ENCODE measurements at regions not wholly inside any gene's neighbourhood (a gene's known extent, or its start where the extent isn't known, plus 50 kb on each side); places are given as distances from the start of the nearest gene placed in this dataset.

GRCh38 chrX:149152941-149153340 is 352.2 kb downstream of the IDS start:
- no peak for DNase-seq (ENCODE audit: low read depth, low spot score)

DNA sequence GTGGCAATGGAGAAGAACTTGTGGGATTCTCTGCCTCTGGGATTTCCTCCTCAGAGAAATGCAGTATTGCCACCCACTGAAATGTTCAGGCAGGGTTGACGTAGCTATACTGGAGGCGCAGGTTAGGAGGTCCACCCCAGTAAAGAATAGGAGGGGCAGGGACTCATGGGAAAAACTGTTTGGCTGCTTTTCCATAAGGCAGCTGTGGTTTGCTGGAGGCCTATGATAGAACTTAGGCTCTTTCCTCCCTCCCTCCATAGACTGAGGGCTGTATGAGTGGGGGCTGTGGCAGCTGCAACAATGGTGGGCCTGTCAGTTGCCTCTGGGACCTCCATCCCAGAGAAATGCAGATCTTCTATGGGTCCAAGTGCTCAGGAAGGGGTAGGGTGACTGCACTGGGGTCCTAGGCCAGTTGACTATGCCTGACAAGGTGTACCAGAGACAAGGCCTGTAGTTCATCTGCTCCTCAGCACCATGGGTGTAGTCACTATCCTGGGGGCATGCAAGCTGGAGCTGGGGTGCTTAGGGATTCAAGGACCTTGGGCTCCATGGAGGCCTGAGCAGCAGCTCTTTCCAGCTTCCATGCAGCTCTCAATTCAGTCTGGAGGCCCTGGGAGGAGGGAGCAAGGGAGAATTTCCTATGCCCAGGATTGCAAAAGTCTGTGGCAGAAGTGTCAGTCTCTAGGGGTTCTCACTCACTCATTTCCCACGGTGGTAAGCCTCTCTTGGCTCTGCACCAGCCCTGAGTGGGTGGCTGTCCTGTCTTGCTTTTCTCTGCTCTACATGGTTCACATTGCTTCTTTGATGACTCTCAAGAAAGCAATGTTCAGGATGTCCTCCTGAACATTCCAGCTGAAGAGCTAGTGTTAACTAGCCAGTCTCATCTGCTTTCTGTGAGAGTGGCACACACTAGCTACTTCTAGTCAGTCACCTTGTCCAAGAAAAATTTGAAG is 353.0 kb downstream of the IDS start:
- DNase-seq (ENCODE audit: low read depth, low spot score): no peak

DNA sequence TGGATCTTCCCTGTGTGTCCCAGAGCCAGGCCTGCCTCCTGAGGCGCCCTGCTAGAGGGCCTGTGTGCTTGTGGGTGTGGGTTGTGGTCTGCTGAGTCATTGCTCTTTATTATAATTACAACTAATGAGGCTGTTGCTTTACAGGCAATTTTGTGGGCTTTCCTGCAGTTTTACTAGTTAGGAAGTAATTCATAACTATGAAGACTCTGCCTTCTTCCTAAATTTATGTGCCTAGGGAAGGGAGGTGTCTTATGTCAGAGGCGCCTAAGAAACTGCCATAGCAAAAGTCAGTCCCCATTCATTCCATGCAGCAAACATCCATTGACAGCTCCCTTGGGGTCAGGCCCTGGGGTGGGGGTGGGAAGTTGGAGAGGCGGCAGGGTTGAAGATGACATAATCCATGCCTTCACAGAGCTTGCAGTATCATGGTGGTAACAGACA is 359.2 kb downstream of the IDS start:
- peak; percentile 35 for DNase-seq (ENCODE audit: low read depth, low spot score)

DNA sequence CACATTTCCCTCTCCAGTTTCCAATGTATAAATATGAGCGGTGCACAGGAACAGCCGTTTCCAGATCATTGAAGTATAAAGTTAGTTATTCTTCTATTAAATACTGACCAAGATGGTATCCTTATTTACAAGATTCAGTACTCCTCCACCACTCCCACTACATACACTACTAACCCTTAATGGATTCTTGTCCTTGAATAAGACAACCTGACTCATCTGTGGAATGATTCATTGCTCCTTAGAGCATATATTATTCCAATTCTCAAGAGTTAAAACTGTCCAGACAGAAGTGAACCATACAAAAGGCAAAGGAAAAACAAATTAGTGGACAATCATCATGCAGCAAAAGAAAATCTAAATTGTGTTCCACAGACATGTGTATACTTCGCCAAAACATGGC is 373.3 kb downstream of the IDS start:
- no peak for DNase-seq (ENCODE audit: low read depth, low spot score)

- peak; percentile 14 for DNase-seq (ENCODE audit: low read depth, low spot score)
Measured at GRCh38 chrX:149129767-149130166, 375.3 kb downstream of the IDS start.

GRCh38 chrX:149124526-149125108 is 380.5 kb downstream of the IDS start:
- DNase-seq (ENCODE audit: low read depth, low spot score): no peak

- DNase-seq (ENCODE audit: low read depth, low spot score): no peak
Measured at GRCh38 chrX:149121206-149121920, 383.7 kb downstream of the IDS start.

DNA sequence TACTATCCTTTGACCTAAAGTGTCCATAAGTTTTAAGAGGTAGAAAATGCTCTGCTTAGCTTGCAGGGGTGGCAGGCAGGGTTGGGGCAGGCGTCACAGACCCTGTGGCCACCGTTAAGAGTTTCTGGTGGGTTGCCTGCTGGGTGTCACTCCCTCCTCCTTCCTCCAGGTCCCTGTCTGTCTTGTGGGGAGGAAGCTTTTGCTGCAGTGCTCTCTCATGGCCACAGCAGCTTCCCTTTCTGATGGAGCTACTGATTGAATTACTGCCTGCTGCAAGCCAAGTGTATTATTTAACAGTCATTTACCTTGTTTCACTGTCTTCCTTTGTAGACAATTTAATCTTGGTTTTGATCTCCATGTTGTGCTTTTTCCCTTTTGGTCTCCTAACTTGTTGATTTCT is 384.6 kb downstream of the IDS start:
- DNase-seq (ENCODE audit: low read depth, low spot score): peak; percentile 14

DNA sequence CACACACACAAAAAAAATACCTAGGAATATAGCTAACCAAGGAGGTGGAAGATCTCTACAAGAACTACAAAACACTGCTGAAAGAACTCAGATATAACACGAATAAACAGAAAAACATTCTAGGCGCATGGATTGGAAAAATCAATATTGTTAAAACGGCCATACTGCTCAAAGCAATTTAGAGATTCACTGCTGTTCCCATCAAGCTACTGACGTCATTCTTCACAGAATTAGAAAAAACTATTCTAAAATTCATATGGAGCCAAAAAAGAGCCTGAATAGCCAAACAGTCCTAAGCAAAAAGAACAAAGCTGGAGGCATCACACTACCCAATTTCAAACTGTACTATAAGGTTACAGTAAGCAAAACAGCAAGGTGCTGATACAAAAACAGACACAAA is 390.2 kb downstream of the IDS start:
- DNase-seq (ENCODE audit: low read depth, low spot score): no peak

DNA sequence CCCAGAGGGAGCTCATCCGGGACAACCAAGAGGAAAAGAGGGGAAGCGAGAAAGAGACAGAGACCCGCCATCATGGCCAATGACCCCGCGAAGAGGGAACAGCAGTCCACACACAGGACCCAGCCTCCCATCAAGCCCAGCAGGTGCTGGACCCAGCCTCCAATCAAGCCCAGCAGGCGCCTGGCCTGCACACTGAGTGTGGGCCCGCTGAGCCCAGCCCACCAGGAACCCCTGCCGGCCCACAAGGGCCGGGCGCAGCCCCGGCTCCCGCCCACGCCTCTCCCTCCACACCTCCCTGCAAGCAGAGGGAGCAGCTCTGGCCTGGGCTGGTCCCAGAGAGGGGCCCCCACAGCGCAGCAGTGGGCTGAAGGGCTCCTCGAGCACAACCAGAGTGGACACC is 391.1 kb downstream of the IDS start:
- no peak for DNase-seq (ENCODE audit: low read depth, low spot score)

DNA sequence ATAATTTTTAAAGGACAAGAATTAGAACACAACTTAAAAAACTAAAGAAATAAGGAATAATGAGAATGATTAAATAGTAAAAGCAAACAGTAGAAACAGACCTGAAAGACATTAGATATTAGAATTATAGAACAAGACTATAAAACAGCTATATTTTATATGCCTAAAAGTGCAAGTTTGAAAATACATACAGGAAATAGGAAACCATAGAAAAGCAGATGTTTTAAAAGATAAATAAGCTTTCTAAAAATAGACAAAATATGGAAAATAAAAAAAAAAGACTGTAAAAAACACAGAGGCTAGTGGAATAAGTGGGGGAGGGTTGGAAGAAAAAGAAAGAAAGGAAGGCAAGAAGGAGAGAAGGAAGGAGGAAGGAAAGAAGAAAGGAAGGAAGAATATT is 407.3 kb downstream of the IDS start:
- DNase-seq (ENCODE audit: low read depth, low spot score): no peak

GRCh38 chrX:149092179-149092578 is 412.9 kb downstream of the IDS start:
- no peak for DNase-seq (ENCODE audit: low read depth, low spot score)

DNA sequence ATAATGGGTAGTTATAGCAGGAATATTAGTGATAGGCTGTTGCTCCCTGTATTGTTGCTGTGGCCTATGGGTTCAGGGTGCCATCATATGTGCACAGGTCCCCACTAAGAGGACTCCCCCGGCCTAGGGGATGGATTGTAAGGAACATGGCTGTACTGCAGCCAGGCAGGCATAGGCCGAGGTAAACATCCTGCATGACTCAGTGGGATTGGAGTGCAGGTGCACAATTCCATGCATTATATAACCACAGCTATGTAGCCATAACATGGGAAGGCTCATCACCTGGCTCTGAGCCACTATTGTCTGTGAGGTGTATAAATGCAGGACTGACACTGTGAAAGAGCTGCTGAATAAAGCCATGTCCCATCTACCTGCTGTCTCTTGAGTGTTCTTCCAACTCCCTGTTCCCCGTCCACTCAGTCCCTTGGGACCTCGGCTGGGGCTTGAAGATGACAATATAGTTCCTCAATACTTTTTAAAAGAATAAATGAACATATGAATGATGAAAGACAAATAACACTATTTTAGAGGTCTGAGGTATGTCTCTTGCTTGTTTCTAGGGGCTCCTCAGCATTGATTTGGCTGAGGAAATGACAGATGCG is 425.2 kb downstream of the IDS start:
- no peak for DNase-seq (ENCODE audit: low read depth, low spot score)

DNA sequence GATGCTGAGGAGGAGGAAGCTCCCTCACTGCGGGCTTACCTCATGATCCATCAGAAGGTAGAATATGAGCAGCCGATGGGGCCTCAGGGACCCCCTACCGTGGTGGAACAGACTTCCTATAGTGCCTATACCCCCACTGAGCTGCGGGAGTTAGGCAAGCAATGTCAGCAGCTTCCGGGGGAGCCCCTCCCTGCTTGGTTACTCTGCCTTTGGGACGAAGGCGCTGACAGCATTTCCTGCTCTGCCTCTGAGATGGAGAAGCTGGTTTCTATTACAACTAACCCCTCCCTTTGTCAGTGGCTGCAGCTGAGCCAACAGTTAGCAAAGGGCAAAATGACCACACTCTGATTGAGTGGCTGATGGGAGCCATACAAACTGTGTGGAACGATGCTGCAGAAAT is 430.7 kb downstream of the IDS start:
- peak; percentile 14 for DNase-seq (ENCODE audit: low read depth, low spot score)

GRCh38 chrX:149073479-149073878 is 431.6 kb downstream of the IDS start:
- no peak for DNase-seq (ENCODE audit: low read depth, low spot score)

DNA sequence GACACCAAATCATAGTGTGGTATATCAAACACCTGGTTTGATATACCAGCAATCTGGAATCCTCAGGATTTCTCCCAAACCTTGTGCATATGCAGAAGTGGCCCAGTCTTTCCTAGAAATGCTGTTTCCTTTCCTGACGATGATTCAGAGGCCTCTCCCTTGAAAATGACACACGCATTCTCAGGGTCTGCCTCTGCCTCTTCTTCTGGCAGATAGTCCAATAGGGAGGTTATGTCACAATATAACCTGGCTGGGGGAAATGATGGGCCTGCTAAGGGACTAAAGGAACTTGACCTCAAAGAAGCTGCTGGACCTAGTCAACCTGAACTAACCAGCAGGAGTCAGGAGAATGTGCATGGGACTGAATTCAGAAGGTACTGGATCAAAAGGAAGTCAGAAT is 435.2 kb downstream of the IDS start:
- DNase-seq (ENCODE audit: low read depth, low spot score): no peak

- DNase-seq (ENCODE audit: low read depth, low spot score): no peak
Measured at GRCh38 chrX:149060921-149061320, 444.2 kb downstream of the IDS start.

Data from ELF-1 (cell line).